ENCODE measurements at regions not wholly inside any gene's neighbourhood (a gene's known extent, or its start where the extent isn't known, plus 50 kb on each side); places are given as distances from the start of the nearest gene placed in this dataset.

GRCh38 chr20:46810448-46811223, 84.0 kb upstream of the EYA2 start:
- no peak for DNase-seq (ENCODE audit: low read depth in 4 of 4, low spot score in 3 of 4)

DNA sequence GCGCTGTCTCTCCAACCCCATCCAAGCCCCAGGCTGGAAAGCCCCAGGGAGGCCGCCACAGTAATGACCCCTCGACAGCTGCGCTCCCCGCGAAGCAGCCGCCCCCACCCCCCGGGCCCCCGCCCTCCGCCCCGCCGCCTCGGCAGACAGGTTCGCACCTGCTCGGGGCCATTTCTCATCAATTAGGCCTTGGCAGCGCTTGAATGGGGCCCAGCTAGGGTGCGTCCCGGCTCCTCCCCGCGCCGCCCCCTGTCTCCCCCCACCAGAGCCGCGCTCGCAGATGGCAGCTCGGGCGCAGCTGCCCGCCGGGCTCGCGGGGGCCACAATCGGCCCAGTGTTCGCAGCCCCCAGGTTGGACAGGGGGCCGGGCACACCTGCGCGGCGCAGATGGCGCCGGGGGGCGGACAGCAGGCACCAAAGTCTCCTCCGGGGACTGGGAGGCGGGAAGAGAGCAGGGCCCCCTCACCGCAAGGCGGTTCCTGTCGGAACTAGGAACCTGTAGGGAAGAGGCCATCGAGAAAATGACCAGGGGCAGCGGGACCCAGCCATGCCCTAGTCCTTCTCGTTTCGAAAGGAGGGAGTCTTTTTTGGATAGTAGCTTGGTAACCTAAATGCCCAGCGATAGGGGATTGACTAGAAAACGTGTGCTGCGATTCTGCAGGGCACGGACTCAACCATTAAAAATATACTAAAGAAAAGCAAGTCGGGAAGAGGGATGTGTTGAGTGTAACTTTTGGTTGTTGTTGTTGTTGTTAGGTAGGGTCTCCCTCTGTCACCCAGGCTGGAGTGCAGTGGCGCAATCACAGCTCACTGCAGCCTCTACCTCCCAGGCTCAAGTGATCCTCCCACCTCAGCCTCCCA, 83.2 kb upstream of the EYA2 start:
- no peak for DNase-seq (ENCODE audit: low read depth in 4 of 4, low spot score in 3 of 4)

DNA sequence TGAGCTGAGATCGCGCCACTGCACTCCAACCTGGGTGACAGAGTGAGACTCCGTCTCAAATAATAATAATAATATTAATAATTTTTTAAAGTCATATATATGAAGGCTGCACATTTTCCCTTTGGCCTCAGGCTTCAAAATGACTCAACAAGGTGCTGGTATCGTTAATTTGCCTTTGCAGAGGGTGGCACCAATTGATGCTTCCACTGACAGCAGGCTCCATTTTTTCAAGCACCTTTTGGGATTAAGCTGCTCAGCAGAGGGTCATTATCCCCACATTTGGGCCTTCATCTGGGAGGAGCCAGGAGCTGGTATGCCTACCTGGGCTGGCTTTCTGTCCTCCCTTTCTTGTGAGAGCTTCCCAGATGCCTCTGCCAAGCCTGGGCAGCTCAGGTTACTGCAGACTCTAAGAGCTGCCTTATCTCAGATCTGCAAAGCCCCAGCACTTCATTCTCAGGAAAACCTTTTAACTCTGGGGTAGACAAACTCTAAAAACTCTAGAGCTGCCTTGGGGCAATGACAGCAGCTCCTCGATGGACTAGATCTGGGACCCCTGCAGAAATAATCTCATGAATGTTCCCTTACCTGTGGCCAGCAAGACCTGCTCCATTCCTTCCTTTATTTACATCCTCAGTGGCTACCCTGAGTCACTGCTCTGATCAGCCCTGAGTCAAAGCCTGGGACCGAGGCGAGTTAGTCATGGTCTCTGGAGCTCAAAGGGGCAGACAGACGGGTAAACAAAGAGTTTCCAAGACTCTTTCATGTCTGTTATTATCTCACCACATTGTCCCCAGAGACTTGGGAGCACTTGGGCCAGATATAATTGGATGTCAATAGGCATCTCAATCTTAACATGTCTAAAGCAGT, 80.0 kb upstream of the EYA2 start:
- DNase-seq (ENCODE audit: low read depth in 4 of 4, low spot score in 3 of 4), result no peak

DNA sequence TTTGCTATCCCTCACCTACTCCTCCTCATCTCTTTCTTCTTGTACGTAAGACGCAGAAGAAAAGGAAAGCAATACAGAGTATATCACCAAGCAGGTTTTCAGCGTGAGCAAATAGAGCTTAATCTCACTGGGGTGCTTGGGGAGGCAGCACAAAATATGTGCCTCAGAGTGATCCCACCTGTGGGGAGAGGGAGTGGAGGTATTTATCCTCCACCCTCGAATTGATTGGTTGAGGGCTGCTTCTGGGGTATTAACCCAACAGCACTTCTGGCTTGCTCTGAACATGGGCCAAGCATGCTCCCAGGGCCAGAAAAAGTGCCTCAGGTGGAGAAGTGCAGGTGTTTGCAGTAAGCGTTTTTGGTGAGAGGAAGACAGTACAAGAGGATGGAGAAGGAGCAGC, 78.5 kb upstream of the EYA2 start:
- DNase-seq (ENCODE audit: low read depth in 4 of 4, low spot score in 3 of 4), result no peak

- DNase-seq (ENCODE audit: low read depth in 4 of 4, low spot score in 3 of 4), result no peak
These were observed 77.6 kb upstream of the EYA2 start for GRCh38 chr20:46816886-46817638.

GRCh38 chr20:46820682-46821081, 74.0 kb upstream of the EYA2 start:
- DNase-seq (ENCODE audit: low read depth in 4 of 4, low spot score in 3 of 4), result no peak

GRCh38 chr20:46823271-46823751, 71.3 kb upstream of the EYA2 start:
- DNase-seq (ENCODE audit: low read depth in 4 of 4, low spot score in 3 of 4), result peak in 1 of 4 donors; percentile 26

DNA sequence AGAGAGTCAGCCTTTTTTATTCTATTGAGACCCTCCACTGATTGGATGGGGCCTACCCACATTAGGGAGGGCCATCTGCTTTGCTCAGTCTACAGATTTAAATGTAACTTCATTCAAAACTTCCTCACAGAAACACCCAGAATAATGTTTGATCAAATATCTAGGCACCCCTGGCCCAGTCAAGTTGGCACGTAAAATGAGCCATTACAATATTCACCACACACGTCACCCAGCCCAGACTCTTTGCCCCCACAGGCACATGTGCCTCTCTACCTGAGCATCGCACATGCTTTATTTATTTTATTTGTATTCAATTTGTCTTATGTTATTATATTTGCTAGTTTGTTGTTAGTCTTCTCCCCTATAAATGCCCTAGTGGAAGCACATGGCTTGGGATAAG, 70.9 kb upstream of the EYA2 start:
- DNase-seq (ENCODE audit: low read depth in 4 of 4, low spot score in 3 of 4), result no peak

DNA sequence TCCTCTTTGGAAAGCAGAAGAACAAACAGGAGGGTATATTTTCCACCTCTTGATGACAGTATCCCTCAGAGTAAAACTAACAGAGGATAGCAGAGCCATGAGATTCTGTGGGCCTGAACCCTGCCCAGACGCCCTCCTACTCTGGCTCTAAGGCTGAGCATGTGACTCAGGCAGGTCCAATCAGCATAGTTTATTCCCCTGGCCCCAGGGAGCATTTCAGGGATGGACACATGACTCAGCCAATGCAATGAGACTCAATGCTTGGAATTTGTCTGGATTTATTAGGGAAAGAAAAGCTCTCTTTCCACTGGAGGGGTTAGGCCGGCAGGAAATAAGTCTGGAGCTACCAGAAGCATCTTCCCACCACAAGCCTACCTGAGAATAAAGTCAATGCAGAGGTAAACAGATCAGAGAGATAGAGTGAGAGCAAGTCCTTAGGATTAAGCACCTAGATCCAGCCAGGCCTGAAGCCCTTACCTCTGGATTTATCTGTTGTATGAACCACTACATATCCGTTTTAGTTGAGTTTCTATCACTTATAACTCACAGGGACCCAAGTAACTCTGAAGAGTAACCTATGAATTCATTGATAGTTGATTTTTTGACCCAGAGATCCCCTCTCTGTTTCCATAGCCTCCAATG, 68.2 kb upstream of the EYA2 start:
- no peak for DNase-seq (ENCODE audit: low read depth in 4 of 4, low spot score in 3 of 4)

DNA sequence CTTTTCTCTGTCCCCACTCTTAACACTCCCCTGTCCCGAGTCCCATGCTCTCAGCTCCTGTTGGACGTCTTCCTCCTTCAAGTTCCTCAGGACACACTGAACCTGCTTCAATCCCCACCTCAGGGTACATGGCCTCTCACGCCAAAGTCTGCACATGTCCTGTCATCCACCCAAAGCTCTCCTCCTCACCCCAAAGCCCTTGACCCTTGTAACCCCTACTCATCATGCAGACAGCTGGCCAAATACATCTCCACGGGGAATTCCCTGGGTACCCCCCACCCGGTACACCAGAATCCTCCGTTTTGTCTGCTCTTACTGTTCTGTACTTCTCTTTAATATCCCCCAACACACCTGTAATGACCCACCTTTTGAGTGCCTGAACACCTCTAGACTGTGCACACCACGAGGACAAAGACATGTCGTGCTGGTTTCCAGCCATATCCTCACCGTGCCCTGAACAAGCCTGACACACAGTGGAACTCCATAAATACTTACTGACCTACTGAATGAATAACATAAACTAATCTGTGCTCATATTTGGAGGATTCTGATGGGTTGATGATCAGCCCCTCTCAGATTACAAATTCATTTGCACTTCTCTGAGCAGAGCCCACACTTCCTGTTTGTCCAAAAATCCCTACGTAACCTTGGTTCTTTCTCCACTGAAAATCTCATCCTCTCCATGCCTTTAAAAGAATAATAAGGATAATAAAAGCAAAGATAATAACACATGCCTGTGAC, 66.8 kb upstream of the EYA2 start:
- no peak for DNase-seq (ENCODE audit: low read depth in 4 of 4, low spot score in 3 of 4)

DNA sequence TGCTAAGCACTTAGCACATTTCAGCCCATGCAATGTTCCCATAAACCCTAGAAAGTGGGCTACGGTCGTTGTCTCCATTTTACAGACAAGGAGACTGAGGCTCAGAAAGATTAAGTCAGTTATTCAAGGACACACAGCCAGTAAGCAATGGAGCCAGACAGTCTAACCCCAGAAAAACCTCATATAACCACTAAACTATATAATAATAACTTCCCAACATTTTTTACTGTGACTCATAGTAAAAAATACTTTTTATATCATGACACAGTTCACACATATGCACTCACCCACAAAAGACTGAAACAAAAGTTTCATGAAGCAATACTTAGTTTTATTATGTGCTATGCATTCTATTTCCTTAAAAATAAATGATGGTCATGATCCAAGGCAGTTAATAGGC, 66.2 kb upstream of the EYA2 start:
- DNase-seq (ENCODE audit: low read depth in 4 of 4, low spot score in 3 of 4), result no peak

- DNase-seq (ENCODE audit: low read depth in 4 of 4, low spot score in 3 of 4), result no peak
These were observed 63.6 kb upstream of the EYA2 start for GRCh38 chr20:46830886-46831632.

DNA sequence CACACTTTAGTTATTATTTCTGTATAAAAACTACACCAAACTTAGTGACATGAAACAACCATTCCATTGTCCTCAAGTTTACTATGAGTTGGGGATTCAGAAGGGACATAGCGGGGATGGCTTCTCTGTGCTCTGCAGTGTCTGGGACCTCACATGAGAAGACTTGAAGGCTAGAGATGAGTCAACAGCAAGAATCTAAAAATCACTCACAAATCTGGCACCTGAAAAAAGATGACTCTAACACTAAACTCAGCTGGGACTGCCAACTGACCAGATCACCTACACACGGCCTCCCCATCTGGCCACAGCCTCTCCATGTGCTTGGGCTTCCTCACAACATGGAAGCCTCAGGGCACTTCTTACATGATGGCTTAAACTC, 63.0 kb upstream of the EYA2 start:
- no peak for DNase-seq (ENCODE audit: low read depth in 4 of 4, low spot score in 3 of 4)

GRCh38 chr20:46832555-46832954, 62.1 kb upstream of the EYA2 start:
- DNase-seq (ENCODE audit: low read depth in 4 of 4, low spot score in 3 of 4), result no peak

GRCh38 chr20:46833360-46833759, 61.3 kb upstream of the EYA2 start:
- no peak for DNase-seq (ENCODE audit: low read depth in 4 of 4, low spot score in 3 of 4)

DNA sequence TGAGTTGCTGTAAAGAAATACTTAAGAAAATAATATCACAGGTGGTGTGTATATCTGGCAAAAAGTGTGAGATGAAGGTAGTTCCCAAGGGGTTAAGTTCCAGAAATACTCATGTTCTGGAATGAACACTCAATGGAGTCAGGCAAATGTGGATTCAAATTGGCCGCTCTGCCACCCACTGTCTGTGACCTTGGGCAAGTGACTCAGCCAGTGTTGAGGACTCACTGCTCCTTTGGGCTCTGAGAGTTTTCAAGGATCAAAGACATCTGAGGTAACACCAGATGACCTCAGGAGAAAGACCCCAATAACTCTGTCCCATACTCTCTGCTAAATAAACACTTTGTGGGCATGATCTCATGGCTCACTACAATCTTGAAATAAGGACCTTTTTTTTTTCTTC, 59.2 kb upstream of the EYA2 start:
- no peak for DNase-seq (ENCODE audit: low read depth in 4 of 4, low spot score in 3 of 4)

DNA sequence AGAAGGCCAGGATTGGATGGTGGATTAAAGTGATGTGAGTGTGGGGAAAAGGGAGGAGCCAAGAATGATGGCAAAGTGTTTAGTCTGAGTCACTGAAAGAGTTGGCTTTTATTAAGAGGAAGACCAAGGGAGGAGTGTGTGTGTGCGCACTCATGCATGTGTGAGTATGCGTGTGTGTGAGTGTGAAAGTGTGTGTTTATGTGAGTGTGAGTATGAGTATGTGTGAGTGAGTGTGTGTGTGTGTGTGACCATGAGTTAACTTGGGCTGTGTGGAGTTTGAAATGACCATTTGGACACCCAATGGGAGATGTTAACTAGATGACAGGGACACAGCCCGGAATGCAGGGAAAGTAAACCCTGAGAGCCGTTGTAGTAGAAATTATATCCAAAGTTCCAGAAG, 57.6 kb upstream of the EYA2 start:
- DNase-seq (ENCODE audit: low read depth in 4 of 4, low spot score in 3 of 4), result no peak

DNA sequence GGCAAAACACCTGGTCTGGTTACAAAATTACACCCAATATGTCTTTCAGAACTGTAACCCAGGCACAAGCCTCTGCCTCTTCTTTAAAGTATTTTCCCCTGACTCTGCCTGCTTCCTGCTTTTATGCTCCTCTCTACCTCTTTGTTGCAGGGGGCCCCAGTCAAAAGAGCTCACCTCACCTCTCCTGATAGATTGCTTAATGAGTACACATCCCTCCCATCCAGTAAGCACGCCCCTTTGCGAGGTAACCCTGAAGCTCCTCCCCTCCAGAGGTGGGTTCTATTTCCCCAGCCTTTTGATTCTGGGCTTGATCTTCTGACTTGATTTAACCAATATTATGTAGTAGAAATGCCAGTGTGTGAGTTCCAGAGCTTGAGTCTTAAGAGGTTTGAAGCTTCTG, 56.6 kb upstream of the EYA2 start:
- no peak for DNase-seq (ENCODE audit: low read depth in 4 of 4, low spot score in 3 of 4)
